Stimulated activated CD4-positive, alpha-beta T cell treated with anti-CD3 and anti-CD28 coated beads, TNF-alpha, amount 100 ng/mL, for 48 hours (primary cell): ENCODE measurements at regions not wholly inside any gene's neighbourhood (a gene's known extent, or its start where the extent isn't known, plus 50 kb on each side); places are given as distances from the start of the nearest gene placed in this dataset.
"Not testable (repeated sequence)": the region's sequence is repeated elsewhere in the genome, so short reads cannot be mapped to it uniquely, and the experiment has no call there.

Source experiments
- DNase-seq, 3 donors: peaks; one replicate each; pipeline ENCODE4 v3.0.0-alpha.2; 2020; ENCODE audit warnings: low read depth in 3 of 3

GRCh38 chr15:39239562-39239961, 341.3 kb upstream of the THBS1 start:
- DNase-seq = no peak

- no peak for DNase-seq
Observed at GRCh38 chr15:39242345-39242744, 338.5 kb upstream of the THBS1 start.

- DNase-seq = no peak
Observed at GRCh38 chr15:39243396-39243795, 337.5 kb upstream of the THBS1 start.

DNA sequence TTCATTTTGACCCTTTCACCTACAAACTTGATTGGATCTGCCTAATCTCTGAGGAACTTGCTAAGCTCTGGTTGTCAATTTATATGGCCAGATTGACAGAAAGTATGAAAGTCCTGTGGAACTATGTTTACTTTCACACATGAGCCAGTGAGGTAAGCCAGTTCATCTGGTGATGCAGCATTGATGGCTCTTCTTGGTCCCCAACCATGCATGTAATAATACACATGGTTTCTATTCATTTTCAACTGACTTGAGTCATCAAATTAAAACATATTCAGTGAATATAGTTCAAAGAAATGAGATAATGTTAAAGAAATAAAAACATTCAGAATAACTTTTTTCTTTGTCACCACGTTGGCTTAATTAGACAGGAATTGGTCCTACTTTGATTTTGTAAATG, 336.1 kb upstream of the THBS1 start:
- DNase-seq = no peak

GRCh38 chr15:39246523-39246922, 334.4 kb upstream of the THBS1 start:
- no peak for DNase-seq

- no peak for DNase-seq
Observed at GRCh38 chr15:39247574-39247973, 333.3 kb upstream of the THBS1 start.

GRCh38 chr15:39248204-39248603, 332.7 kb upstream of the THBS1 start:
- no peak for DNase-seq

DNA sequence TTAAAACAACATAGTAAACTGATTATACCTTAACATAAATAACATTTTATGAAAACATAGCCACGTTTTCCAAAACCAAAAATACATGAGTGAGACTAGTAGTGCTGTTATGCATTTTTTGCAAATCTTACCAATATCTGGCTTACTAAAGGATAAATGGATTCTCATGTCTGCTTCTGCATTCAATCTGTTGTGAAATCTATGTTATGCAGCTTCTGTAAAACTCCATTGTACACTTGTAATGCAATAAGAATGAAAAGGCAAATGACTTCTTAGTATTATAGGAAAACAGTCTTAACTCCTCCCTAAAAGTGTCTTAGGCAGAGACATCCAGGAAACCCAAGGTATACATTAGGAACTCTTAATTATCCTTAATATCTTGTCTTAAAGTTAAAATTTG, 330.9 kb upstream of the THBS1 start:
- DNase-seq = no peak

DNA sequence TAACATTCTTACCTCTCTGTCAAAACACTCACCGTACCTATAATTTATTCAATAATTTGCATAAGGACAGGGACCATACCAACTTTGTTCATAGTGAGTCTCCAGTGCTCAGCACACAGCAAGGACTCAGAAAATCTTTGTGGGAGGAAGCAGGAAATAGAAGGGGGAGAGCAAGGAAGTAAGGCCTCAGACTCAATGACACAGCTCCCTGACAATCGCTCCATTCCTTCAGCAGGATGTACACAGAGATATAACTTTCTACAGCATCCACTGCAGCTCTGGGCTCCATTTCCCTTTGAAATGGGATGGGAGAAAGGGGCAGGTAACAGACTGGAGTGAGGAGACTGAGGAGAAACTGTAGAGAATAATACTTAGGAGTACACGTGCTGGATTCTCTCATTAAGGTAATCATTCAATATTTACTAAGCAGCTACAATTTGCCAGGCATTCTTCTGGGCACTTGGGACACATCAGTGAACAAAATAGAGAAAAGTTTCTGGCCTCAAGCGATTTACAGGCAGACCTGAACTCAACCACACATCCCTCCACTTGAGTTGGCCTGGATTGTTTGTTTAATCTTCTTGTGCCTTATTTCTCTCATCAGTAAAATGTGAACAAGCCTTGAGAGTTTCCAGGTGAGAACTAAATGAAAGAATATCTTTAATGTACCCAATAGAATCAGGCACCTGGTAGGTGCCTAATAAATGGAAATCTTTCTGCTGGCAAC, 330.3 kb upstream of the THBS1 start:
- DNase-seq = no peak

DNA sequence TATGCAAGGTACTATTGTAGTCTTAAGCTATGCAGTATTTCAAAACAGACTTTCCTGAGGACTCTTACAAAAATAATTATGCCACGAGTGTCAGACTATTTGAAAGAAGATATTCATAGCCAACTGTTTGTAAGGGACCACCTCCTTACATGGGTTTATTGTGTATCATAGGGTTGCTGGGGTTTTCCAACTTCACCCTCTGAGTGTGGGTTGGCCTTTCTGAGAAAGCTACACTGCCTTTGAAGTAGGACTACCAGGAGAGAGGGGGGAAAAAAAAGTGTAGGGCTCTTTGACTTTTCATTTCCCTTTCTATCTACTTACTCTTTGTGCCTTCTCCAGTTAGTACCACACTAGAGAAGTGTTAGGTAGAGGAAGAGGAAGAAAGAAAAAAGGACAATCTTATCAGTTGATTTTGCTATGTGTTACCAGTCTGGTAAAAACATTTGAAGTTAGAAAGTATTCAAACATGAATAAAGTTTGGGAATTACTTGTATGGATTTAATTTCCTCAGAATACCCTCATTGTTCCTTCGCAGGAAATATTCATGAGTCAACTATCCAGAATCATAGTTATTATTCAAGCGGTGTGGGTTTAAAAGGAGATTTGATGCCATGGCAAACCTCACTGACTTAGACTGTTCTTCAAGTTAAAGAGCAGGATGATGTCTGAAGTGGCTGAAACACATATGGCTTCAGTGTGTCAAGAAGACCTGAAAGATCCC, 329.3 kb upstream of the THBS1 start:
- no peak for DNase-seq

GRCh38 chr15:39252134-39252470, 328.8 kb upstream of the THBS1 start:
- no peak for DNase-seq

DNA sequence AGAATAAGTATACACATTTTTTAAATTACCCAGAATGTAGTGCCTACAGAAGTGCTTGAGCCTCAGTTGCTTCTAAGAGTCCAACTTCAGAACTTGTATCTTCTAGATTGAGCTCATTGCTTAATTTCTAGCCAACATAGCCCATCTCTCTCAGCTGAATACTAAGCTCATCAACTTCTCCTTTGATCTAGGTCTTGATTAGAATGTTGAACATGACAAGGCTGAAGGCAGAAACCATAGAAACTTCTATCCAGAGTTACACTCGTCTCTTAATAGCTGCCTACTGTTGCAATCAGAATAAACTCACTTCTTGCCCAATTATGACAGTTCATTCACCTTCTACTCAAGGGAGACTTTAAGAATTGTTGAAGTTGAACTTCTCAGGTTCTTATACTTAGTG, 327.3 kb upstream of the THBS1 start:
- DNase-seq = no peak

DNA sequence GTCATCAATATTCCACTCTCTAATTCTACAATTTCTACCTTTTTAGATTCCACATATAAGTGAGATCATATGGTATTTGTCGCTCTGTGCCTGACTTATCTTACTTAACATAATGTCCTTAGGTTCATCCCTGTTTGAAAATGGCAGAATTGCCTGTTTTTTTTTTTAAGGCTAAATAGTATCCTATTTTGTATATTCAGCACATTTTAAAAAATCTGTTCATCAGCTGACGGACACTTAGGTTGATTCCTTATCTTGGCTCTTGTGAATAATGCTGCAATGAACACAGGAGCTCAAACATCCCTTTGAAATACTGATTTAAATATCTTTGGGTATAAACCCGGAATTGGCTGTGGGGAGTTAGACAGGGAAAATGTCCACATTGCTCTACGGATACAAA, 326.7 kb upstream of the THBS1 start:
- no peak for DNase-seq

DNA sequence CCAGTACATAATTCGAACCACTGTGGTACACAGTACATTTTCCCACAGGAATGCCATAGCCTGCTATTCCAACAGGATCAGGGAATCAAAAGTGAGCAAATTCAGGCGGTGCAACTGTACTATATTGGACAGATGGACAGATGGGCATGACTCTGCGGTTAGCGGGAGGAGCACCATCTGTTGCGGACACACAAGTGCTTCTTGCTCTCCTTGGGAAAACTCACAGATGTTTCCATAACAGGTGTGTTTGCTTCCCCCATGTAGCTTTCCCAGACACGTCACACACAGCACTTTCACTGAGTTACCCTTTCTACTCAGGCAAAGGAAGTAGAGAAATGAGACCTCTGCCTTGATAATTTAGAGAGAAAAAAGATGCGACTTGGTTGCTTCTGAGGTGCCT, 325.1 kb upstream of the THBS1 start:
- no peak for DNase-seq

DNA sequence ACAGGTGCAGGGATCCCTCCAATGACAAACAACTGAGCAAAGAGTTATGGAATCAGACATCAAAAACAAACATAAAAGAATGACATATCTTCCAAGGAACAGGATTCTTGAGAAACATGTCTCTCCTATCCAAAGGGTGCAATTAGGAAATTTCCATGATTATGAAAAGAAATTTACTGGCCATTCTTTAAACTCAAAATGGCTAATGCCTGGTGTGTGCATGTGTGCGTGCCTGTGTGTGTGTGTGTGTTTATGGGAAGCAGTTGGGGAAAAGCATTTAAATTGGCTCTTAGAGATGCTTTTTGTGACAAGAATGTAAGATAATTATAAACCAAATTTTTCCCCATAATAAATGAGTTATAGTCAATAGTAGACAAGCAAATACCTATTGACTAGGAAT, 320.5 kb upstream of the THBS1 start:
- no peak for DNase-seq

DNA sequence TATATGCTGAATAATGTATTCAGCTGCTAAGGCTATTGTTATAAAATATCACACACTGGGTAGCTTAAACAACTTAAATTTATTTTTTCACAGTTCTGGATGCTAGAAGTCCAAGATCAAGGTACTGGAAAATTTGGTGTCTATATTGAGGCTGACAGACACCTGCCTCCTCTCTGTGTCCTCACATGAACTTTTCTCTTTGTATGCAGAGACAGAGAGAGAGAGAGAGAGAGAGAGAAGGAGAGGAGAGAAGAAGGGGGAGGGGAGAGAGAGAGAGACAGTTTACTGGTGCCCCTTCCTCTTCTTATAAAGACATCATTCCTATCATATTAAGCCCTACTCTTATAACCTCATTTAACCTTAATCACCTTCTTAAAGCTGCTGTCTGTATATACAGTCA, 320.1 kb upstream of the THBS1 start:
- no peak for DNase-seq

DNA sequence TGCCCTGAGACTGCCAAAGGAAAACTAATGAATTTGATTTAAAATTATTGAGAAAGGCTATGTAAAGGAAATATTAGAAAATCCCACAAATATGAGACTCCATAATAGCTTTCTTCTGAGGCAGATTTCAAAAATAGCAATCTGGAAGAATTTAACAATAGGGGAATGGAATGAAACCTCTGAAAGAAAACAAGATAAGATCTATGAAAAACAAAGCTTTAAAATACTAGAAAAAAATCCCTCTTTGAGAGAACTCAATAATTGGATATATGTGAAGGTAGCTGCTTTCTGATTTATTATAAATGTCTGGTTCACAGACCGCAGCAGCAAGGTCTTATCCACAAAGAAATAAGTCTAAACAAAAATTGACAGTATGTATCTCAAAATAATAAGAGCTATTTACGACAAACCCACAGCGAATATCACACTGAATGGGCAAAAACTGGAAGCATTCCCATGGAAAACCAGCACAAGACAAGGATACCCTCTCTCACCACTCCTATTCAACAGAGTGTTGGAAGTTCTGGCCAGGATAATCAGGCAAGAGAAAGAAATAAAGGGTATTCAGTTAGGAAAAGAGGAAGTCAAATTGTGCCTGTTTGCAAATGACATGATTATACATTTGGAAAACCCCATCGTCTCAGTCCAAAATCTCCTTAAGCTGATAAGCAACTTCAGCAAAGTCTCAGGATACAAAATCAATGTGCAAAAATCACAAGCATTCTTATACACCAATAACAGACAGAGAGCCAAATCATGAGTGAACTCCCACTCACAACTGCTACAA, 319.3 kb upstream of the THBS1 start:
- not testable (repeated sequence) for DNase-seq

- not testable (repeated sequence) for DNase-seq
Observed at GRCh38 chr15:39262995-39263772, 317.7 kb upstream of the THBS1 start.

GRCh38 chr15:39265261-39265660, 315.6 kb upstream of the THBS1 start:
- DNase-seq = no peak

- DNase-seq = no peak
Observed at GRCh38 chr15:39266890-39267289, 314.0 kb upstream of the THBS1 start.

GRCh38 chr15:39267685-39268084, 313.2 kb upstream of the THBS1 start:
- DNase-seq = no peak

DNA sequence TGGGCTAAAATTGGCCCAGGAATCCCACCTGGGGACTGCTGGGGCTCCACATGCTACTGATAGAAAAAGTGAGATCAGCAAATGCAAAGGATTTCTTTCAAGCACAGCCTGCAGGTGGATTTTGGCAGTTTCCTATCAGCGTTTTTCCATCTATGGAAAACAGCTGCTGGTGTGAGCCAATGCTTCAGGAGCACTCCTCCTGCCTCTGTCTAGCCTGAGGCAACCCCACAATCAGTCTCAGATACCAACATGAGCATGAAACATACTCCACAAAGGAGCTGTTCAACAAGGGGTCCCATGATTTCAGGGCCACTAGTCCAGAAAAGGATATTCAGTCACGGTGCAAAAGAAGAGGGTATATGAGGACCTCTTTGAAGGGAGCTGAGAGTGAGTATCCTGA, 311.5 kb upstream of the THBS1 start:
- DNase-seq = no peak
